Mesothelial cell of epicardium (in vitro differentiated cells): ENCODE measurements at regions not wholly inside any gene's neighbourhood (a gene's known extent, or its start where the extent isn't known, plus 50 kb on each side); places are given as distances from the start of the nearest gene placed in this dataset.

Experiments
- DNase-seq, 2 experiments: peaks; one replicate each; pipeline ENCODE4 v3.0.0; 2021; ENCODE audit warnings: low spot score in 2 of 2; ENCODE audit not compliant: unreplicated experiment in 2 of 2
- H3K27ac Mint-ChIP-seq: 2 replicates; pipeline ENCODE4 v1.8.0; 2021; ENCODE audit warnings: mixed read lengths
- H3K27me3 Mint-ChIP-seq: 2 replicates; pipeline ENCODE4 v1.8.0; 2021; ENCODE audit warnings: low read depth, mixed read lengths
- H3K36me3 Mint-ChIP-seq: 2 replicates; pipeline ENCODE4 v1.8.0; 2021; ENCODE audit warnings: mixed read lengths
- H3K4me1 Mint-ChIP-seq: 2 replicates; pipeline ENCODE4 v1.8.0; 2021; ENCODE audit warnings: mixed read lengths
- H3K4me3 Mint-ChIP-seq: 2 replicates; pipeline ENCODE4 v1.8.0; 2021; ENCODE audit warnings: mild to moderate bottlenecking, moderate library complexity, mixed read lengths
- H3K9me3 Mint-ChIP-seq: 2 replicates; pipeline ENCODE4 v1.8.0; 2021; ENCODE audit warnings: mixed read lengths
- CTCF ChIP-seq: fragments of 200-600 bp; sonication (generic); IDR thresholded peaks from one replicate; pipeline ENCODE4 v1.5.0; 2021; ENCODE audit warnings: antibody characterized with exemption; ENCODE audit not compliant: unreplicated experiment

GRCh38 chr16:17654571-17654970 lies 183.8 kb upstream of the XYLT1 start:
- Mint-ChIP-seq H3K4me1 (peaks cover 20% of the 10 kb centered on the region), H3K36me3 (no peaks in the 10 kb centered on the region), H3K27me3 (peaks cover 5% of the 10 kb centered on the region), H3K4me3 (no peak overlapping the region), H3K9me3 (no peaks in the 10 kb centered on the region), H3K27ac (no peak overlapping the region)
- TF ChIP-seq CTCF: no peak
- DNase-seq: no peak

- no peaks in the 10 kb centered on the region for H3K9me3 Mint-ChIP-seq
- H3K4me3 Mint-ChIP-seq: no peak overlapping the region
- H3K4me1 Mint-ChIP-seq: peaks cover 18% of the 10 kb centered on the region
- no peak overlapping the region for H3K27ac Mint-ChIP-seq
- no peak for TF ChIP-seq CTCF
- H3K27me3 Mint-ChIP-seq: peaks cover 5% of the 10 kb centered on the region
- H3K36me3 Mint-ChIP-seq: no peaks in the 10 kb centered on the region
- no peak for DNase-seq
Observed at GRCh38 chr16:17654142-17654541, 183.4 kb upstream of the XYLT1 start.

GRCh38 chr16:17647879-17648872 lies 177.4 kb upstream of the XYLT1 start:
- TF ChIP-seq CTCF: no peak
- H3K27ac Mint-ChIP-seq: no peak overlapping the region
- H3K36me3 Mint-ChIP-seq: no peaks in the 10 kb centered on the region
- no peak for DNase-seq
- no peak overlapping the region for H3K4me3 Mint-ChIP-seq
- H3K9me3 Mint-ChIP-seq: peaks cover 6% of the 10 kb centered on the region
- no peaks in the 10 kb centered on the region for H3K27me3 Mint-ChIP-seq
- H3K4me1 Mint-ChIP-seq: peaks cover 12% of the 10 kb centered on the region

- peaks cover 6% of the 10 kb centered on the region for H3K9me3 Mint-ChIP-seq
- H3K4me1 Mint-ChIP-seq: peaks cover 8% of the 10 kb centered on the region
- H3K27me3 Mint-ChIP-seq: no peaks in the 10 kb centered on the region
- no peak overlapping the region for H3K4me3 Mint-ChIP-seq
- no peak for TF ChIP-seq CTCF
- H3K36me3 Mint-ChIP-seq: no peaks in the 10 kb centered on the region
- H3K27ac Mint-ChIP-seq: no peak overlapping the region
- DNase-seq: no peak
Observed at GRCh38 chr16:17643935-17644334, 173.2 kb upstream of the XYLT1 start.

GRCh38 chr16:17641990-17642389 lies 171.2 kb upstream of the XYLT1 start:
- Mint-ChIP-seq H3K4me1 (no peaks in the 10 kb centered on the region), H3K27ac (no peak overlapping the region), H3K27me3 (no peaks in the 10 kb centered on the region), H3K4me3 (no peak overlapping the region), H3K9me3 (peaks cover 6% of the 10 kb centered on the region), H3K36me3 (no peaks in the 10 kb centered on the region)
- no peak for TF ChIP-seq CTCF
- no peak for DNase-seq
